H9 (cell line): ENCODE measurements at regions not wholly inside any gene's neighbourhood (a gene's known extent, or its start where the extent isn't known, plus 50 kb on each side); places are given as distances from the start of the nearest gene placed in this dataset.
A peak's percentile ranks its signal among the peaks of the same experiment; 100 is the strongest.

Experiments
- DNase-seq: peaks from one replicate; pipeline ENCODE4 v3.0.0-alpha.2; 2017
- H2AFZ ChIP-seq: one replicate; pipeline ENCODE4 v1.6.1; 2013; ENCODE audit warnings: mild to moderate bottlenecking, low read length, control low read depth, moderate library complexity
- H2AK5ac ChIP-seq: 2 replicates; pipeline ENCODE4 v1.6.1; 2013; ENCODE audit warnings: low read length, control low read depth, mixed read lengths; ENCODE audit not compliant: insufficient read length
- H2BK120ac ChIP-seq: one replicate; pipeline ENCODE4 v1.6.1; 2013; ENCODE audit warnings: low read depth, mild to moderate bottlenecking, low read length, control low read depth, inconsistent platforms; ENCODE audit not compliant: poor library complexity, severe bottlenecking
- H2BK12ac ChIP-seq: 2 replicates; pipeline ENCODE4 v1.6.1; 2013; ENCODE audit warnings: low read length, control low read depth, mixed read lengths, low read depth; ENCODE audit not compliant: insufficient read length
- H2BK15ac ChIP-seq: 2 replicates; pipeline ENCODE4 v1.6.1; 2013; ENCODE audit warnings: low read depth, low read length, control low read depth
- H2BK20ac ChIP-seq: one replicate; pipeline ENCODE4 v1.6.1; 2013; ENCODE audit warnings: low read depth, mild to moderate bottlenecking, low read length, control low read depth, inconsistent platforms; ENCODE audit not compliant: poor library complexity, severe bottlenecking
- H2BK5ac ChIP-seq: 2 replicates; pipeline ENCODE4 v1.6.1; 2013; ENCODE audit warnings: low read length, control low read depth, mixed read lengths; ENCODE audit not compliant: insufficient read length
- H3K14ac ChIP-seq: 2 replicates; pipeline ENCODE4 v1.6.1; 2013; ENCODE audit warnings: low read length, control low read depth; ENCODE audit not compliant: insufficient read depth
- H3K18ac ChIP-seq: 2 replicates; pipeline ENCODE4 v1.6.1; 2013; ENCODE audit warnings: low read depth, mild to moderate bottlenecking, mixed read lengths, low read length, control low read depth; ENCODE audit not compliant: insufficient read length
- H3K23ac ChIP-seq: 2 replicates; pipeline ENCODE4 v1.6.1; 2013; ENCODE audit warnings: low read length, control low read depth, mixed read lengths, low read depth; ENCODE audit not compliant: insufficient read length
- H3K23me2 ChIP-seq: 2 replicates; pipeline ENCODE4 v1.6.1; 2013; ENCODE audit warnings: low read depth, mild to moderate bottlenecking, mixed read lengths, low read length, control low read depth; ENCODE audit not compliant: insufficient read length, poor library complexity, severe bottlenecking
- H3K27ac ChIP-seq: 2 replicates; pipeline ENCODE4 v1.5.1; 2013; ENCODE audit warnings: low read length, control low read depth, mixed read lengths, low read depth; ENCODE audit not compliant: insufficient read length
- H3K27me3 ChIP-seq: 2 replicates; pipeline ENCODE4 v1.6.1; 2013; ENCODE audit warnings: low read length, control low read depth, inconsistent platforms; ENCODE audit not compliant: insufficient read depth
- H3K4ac ChIP-seq: 2 replicates; pipeline ENCODE4 v1.6.1; 2013; ENCODE audit warnings: low read depth, mild to moderate bottlenecking, control low read depth, inconsistent platforms, low read length, moderate library complexity
- H3K4me1 ChIP-seq: 2 replicates; pipeline ENCODE4 v1.6.1; 2013; ENCODE audit warnings: low read length, control low read depth, inconsistent platforms; ENCODE audit not compliant: insufficient read depth
- H3K4me2 ChIP-seq: 2 replicates; pipeline ENCODE4 v1.6.1; 2013; ENCODE audit warnings: low read length, control low read depth, mixed read lengths; ENCODE audit not compliant: insufficient read length, insufficient read depth
- H3K56ac ChIP-seq: 2 replicates; pipeline ENCODE4 v1.6.1; 2013; ENCODE audit warnings: low read depth, mild to moderate bottlenecking, mixed read lengths, low read length, control low read depth; ENCODE audit not compliant: insufficient read length
- H3K79me1 ChIP-seq: 2 replicates; pipeline ENCODE4 v1.6.1; 2013; ENCODE audit warnings: low read depth, mild to moderate bottlenecking, moderate library complexity, low read length, control low read depth, inconsistent platforms; ENCODE audit not compliant: insufficient read depth, poor library complexity, severe bottlenecking
- H3K79me2 ChIP-seq: 2 replicates; pipeline ENCODE4 v1.6.1; 2013; ENCODE audit warnings: low read length, control low read depth, inconsistent platforms; ENCODE audit not compliant: insufficient read depth
- H3K9ac ChIP-seq: 2 replicates; pipeline ENCODE4 v1.6.1; 2013; ENCODE audit warnings: low read length, control low read depth, mixed read lengths; ENCODE audit not compliant: insufficient read length; ENCODE audit errors: extremely low read depth
- H3K9me3 ChIP-seq: one replicate; pipeline ENCODE4 v1.6.1; 2013; ENCODE audit warnings: low read depth, low read length, inconsistent platforms; ENCODE audit not compliant: control insufficient read depth
- H3T11ph ChIP-seq: one replicate; pipeline ENCODE4 v1.6.1; 2013; ENCODE audit warnings: mild to moderate bottlenecking, low read length, control low read depth, inconsistent platforms
- H4K20me1 ChIP-seq: one replicate; pipeline ENCODE4 v1.6.1; 2013; ENCODE audit not compliant: control insufficient read depth, insufficient read length, insufficient read depth
- H4K5ac ChIP-seq: 2 replicates; pipeline ENCODE4 v1.6.1; 2013; ENCODE audit warnings: low read depth, mild to moderate bottlenecking, mixed read lengths, low read length, control low read depth; ENCODE audit not compliant: insufficient read length
- H4K8ac ChIP-seq: replicated peaks from 2 replicates; pipeline ENCODE4 v1.6.1; 2013; ENCODE audit warnings: low read length, control low read depth, mixed read lengths, low read depth; ENCODE audit not compliant: insufficient read length
- H4K91ac ChIP-seq: 2 replicates; pipeline ENCODE4 v1.6.1; 2013; ENCODE audit warnings: low read depth, mild to moderate bottlenecking, moderate library complexity, mixed read lengths, low read length, control low read depth; ENCODE audit not compliant: insufficient read length
- H3K27ac Mint-ChIP-seq, 3 experiments: 2 replicates in 2 of 3; 3 replicates in 1 of 3; pipeline ENCODE4 v1.8.0; 2020 to 2021; ENCODE audit warnings: mixed read lengths in 3 of 3, mild to moderate bottlenecking in 1 of 3, moderate library complexity in 1 of 3
- H3K27me3 Mint-ChIP-seq: 2 replicates; pipeline ENCODE4 v1.8.0; 2021; ENCODE audit warnings: low read depth, mild to moderate bottlenecking, moderate library complexity, mixed read lengths
- H3K36me3 Mint-ChIP-seq, 3 experiments: 2 replicates in 2 of 3; 3 replicates in 1 of 3; pipeline ENCODE4 v1.8.0; 2020 to 2021; ENCODE audit warnings: low read depth in 3 of 3, mixed read lengths in 3 of 3; ENCODE audit not compliant: insufficient read depth in 1 of 3
- H3K4me1 Mint-ChIP-seq, 2 experiments: 2 replicates each; pipeline ENCODE4 v1.8.0; 2020; ENCODE audit warnings: mixed read lengths in 2 of 2
- H3K4me3 Mint-ChIP-seq, 2 experiments: 2 replicates in 1 of 2; 3 replicates in 1 of 2; pipeline ENCODE4 v1.8.0; 2020 to 2021; ENCODE audit warnings: mild to moderate bottlenecking in 2 of 2, mixed read lengths in 2 of 2, moderate library complexity in 1 of 2
- H3K9me3 Mint-ChIP-seq, 2 experiments: 2 replicates in 1 of 2; 3 replicates in 1 of 2; pipeline ENCODE4 v1.8.0; 2020; ENCODE audit warnings: mild to moderate bottlenecking in 2 of 2, mixed read lengths in 2 of 2, moderate library complexity in 1 of 2
- WGBS: extraction: QIAGEN DNeasy Blood & Tissue Kit; methylation state at CpG from one replicate; pipeline ENCODE4 v1.1.7; 2013; ENCODE audit warnings: missing lambda C conversion rate, low lambda C conversion rate, mixed read lengths; ENCODE audit not compliant: insufficient read length; ENCODE audit errors: extremely low coverage; 5-methylcytosine and 5-hydroxymethylcytosine counted together
- TF ChIP-seq, protein P1 (sequence below): fragments of 200-600 bp; sonication (generic); conservative IDR thresholded peaks from 3 replicates; pipeline ENCODE4 v1.8.0; 2021; ENCODE audit warnings: antibody characterized with exemption, mild to moderate bottlenecking

DNA sequence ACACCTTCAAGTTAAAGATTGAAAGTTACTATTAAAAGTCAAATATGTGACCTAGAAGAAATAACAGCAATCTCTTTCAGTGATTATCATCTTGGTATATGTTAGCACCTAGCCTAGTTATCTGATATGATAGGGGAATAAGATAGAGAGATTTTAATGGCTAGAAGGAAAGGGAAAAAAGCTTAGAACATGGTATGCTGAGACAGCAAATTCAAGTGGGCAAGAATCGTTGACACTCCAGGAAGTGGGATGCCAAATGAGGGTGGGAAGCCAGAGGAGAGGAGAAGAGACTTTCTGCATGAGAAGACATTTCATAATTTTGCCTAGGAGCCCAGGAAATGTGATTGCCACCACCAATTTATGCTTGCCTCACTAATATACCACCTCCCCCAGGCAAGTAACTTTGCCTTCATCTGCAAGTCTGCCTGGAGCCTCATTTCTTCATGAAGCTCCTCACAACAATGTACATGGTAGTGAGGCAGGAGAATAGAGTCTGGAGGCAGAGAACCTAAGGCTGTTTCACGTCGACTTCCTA is 504.9 kb downstream of the TNS1 start:
- no peaks in the 10 kb centered on the region for H3K4me1 Mint-ChIP-seq
- H3K27ac Mint-ChIP-seq = peak overlapping the region in 1 of 3 experiments; percentile 22; a peak in 1 of 7 replicates
- H3T11ph ChIP-seq = no peak overlapping the region
- no peak overlapping the region for H2AFZ ChIP-seq
- no peaks in the 10 kb centered on the region; the same call in 1 of the 2 replicates for H3K27me3 ChIP-seq
- no peak overlapping the region for H4K8ac ChIP-seq
- H3K23ac ChIP-seq = no peak overlapping the region
- no peaks in the 10 kb centered on the region for H3K79me2 ChIP-seq
- H4K20me1 ChIP-seq = no peaks in the 10 kb centered on the region
- H3K23me2 ChIP-seq = no peaks in the 10 kb centered on the region
- H3K79me1 ChIP-seq = no peaks in the 10 kb centered on the region
- no peaks in the 10 kb centered on the region for H3K4me1 ChIP-seq
- H3K9me3 Mint-ChIP-seq = no peaks in the 10 kb centered on the region; a peak in 1 of 5 replicates
- no peaks in the 10 kb centered on the region for H3K36me3 Mint-ChIP-seq
- no peak overlapping the region for H3K18ac ChIP-seq
- no peak overlapping the region for H3K56ac ChIP-seq
- no peaks in the 10 kb centered on the region for H3K9me3 ChIP-seq
- no peak overlapping the region for H2BK12ac ChIP-seq
- no peak overlapping the region for H3K14ac ChIP-seq
- no peak overlapping the region for H4K91ac ChIP-seq
- H3K27ac ChIP-seq = no peak overlapping the region
- no peak overlapping the region for H3K9ac ChIP-seq
- TF ChIP-seq, protein P1, sequence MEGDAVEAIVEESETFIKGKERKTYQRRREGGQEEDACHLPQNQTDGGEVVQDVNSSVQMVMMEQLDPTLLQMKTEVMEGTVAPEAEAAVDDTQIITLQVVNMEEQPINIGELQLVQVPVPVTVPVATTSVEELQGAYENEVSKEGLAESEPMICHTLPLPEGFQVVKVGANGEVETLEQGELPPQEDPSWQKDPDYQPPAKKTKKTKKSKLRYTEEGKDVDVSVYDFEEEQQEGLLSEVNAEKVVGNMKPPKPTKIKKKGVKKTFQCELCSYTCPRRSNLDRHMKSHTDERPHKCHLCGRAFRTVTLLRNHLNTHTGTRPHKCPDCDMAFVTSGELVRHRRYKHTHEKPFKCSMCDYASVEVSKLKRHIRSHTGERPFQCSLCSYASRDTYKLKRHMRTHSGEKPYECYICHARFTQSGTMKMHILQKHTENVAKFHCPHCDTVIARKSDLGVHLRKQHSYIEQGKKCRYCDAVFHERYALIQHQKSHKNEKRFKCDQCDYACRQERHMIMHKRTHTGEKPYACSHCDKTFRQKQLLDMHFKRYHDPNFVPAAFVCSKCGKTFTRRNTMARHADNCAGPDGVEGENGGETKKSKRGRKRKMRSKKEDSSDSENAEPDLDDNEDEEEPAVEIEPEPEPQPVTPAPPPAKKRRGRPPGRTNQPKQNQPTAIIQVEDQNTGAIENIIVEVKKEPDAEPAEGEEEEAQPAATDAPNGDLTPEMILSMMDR = no peak
- peaks cover 5% of the 10 kb centered on the region for H3K27me3 Mint-ChIP-seq
- no peak overlapping the region for H2AK5ac ChIP-seq
- no peak overlapping the region for H3K4me2 ChIP-seq
- no peak overlapping the region for H3K4me3 Mint-ChIP-seq
- H2BK15ac ChIP-seq = no peak overlapping the region
- no CpG with 5 or more reads among the region's 3 CpGs for whole genome bisulfite sequencing
- H2BK20ac ChIP-seq = no peak overlapping the region
- H3K4ac ChIP-seq = no peak overlapping the region
- H2BK5ac ChIP-seq = no peak overlapping the region
- H4K5ac ChIP-seq = no peak overlapping the region
- H2BK120ac ChIP-seq = no peak overlapping the region
- no peak for DNase-seq
